Superior temporal gyrus (tissue), 1 donor: ENCODE measurements at regions not wholly inside any gene's neighbourhood (a gene's known extent, or its start where the extent isn't known, plus 50 kb on each side); places are given as distances from the start of the nearest gene placed in this dataset.
"Not testable (repeated sequence)": the region's sequence is repeated elsewhere in the genome, so short reads cannot be mapped to it uniquely, and the experiment has no call there.

Experiments used
- DNase-seq: peaks from one replicate; pipeline ENCODE4 v3.0.0-alpha.2; 2016; ENCODE audit errors: extremely low spot score

DNA sequence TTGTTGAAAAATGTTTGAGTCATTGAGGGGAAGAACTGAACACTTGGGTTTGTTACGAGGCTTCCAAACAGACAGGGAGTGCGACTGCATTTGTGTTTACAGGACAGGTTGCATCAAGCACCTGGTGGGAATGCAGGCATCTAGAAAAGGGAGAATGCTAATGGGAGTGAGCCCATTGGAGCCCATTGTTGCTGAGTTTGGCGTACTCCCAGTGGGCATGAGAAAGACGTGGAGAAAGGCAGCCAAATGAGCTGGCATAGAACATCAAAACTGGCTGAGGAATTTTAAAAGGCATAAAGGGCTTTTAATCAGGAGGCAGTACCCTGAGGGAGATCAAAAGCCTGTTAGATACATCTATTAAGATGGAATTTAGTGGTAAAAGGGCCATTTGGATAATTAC, 171.6 kb upstream of the NPSR1 start:
- peak; percentile 50 for DNase-seq

GRCh38 chr7:34487391-34488115, 170.5 kb upstream of the NPSR1 start:
- no peak for DNase-seq

- no peak for DNase-seq
These were observed 169.3 kb upstream of the NPSR1 start for GRCh38 chr7:34488766-34489165.

- DNase-seq: no peak
These were observed 166.1 kb upstream of the NPSR1 start for GRCh38 chr7:34491899-34492298.

DNA sequence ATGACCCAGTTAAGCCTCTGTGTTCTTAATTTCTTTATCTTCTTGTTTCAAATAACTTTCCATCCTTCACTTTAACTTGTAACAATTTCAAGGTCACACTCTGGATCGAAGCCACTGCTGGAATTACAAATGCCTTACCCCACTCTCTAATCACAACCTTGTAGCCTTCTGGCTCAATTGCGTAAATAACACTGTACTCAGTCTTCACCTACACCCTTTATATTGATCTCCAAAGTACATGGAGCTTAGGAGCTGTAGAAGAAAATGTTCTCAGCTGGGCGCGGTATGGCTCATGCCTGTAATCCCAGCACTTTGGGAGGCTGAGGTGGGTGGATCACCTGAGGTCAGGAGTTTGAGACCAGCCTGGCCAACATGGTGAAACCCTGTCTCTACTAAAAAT, 164.3 kb upstream of the NPSR1 start:
- no peak for DNase-seq

GRCh38 chr7:34497153-34497777, 160.8 kb upstream of the NPSR1 start:
- DNase-seq: no peak

DNA sequence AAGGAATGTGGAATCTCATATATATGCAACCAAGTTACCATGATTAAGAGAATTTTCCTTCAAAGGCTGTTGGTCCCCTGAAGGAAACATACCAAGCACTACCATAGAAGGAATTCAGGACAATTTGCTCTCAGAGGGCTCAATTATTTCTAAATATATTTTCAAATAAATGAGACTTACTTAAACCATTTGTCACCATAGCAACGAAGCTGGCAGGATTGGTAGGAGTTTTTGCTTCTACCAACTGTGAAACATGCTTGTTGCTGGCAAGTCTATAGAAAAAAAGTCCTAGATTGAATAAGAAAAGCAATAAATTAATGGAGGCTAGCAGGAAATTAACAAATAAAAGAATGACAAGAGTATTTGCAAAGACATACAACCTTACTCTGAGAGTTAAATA, 156.9 kb upstream of the NPSR1 start:
- DNase-seq: peak; percentile 46

DNA sequence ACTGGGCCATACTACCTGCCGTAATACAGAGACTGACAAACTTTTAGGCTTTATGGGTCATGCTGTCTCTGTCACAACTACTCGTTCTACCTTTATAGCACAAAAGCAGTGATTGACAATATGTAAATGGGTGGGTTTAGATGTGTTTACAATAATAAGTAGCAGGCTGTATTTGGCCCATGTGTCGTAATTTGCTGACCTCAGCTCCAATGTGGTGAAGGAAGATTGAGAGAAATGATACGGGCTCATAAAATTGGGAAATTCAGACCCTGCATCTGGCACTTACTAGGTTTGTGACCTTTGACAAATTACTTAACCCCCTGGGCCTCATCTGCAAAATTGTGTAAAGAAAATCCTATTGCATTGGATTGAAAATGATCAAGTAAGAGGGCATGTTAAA, 150.8 kb upstream of the NPSR1 start:
- no peak for DNase-seq

GRCh38 chr7:34523226-34523918, 134.6 kb upstream of the NPSR1 start:
- no peak for DNase-seq

DNA sequence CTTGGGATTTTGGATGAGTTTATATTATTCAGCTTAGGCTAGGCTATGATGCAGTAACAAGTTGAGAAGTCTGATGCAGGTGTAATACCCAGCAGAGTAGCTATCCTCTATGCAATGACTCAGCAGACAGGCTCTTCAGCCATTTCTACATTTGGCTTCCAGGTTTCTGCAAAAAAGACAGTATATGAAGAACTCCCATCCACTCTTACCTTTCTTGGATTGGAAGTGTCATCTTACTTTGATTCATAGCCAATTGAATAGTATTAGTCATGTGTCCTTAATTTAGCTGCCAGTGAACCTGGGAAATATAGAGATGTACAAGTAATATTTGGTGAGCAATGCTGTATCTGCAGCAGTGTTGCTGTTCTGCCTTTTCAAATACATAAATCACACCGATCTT, 127.8 kb upstream of the NPSR1 start:
- no peak for DNase-seq

- DNase-seq: no peak
These were observed 119.0 kb upstream of the NPSR1 start for GRCh38 chr7:34539003-34539402.

DNA sequence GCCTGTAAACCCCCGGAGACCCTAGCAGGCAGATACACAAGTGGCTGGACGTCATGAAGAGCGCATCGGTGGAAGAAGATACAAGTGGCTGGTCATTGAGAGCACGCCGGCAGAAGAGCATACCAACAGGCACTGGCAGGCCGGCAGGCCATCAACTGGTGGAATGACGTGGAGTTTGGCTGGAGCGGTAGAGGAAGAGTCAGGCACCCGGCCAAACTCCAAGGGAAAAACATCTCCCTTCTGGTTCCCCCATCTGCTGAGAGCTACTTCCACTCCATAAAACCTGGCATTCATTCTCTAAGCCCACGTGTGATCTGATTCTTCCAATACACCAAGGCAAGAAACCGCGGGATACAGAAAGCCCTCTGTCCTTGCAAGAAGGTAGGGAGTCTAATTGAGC, 113.4 kb upstream of the NPSR1 start:
- no peak for DNase-seq

- DNase-seq: no peak
These were observed 107.0 kb upstream of the NPSR1 start for GRCh38 chr7:34550996-34551395.

GRCh38 chr7:34552502-34552901, 105.5 kb upstream of the NPSR1 start:
- no peak for DNase-seq

DNA sequence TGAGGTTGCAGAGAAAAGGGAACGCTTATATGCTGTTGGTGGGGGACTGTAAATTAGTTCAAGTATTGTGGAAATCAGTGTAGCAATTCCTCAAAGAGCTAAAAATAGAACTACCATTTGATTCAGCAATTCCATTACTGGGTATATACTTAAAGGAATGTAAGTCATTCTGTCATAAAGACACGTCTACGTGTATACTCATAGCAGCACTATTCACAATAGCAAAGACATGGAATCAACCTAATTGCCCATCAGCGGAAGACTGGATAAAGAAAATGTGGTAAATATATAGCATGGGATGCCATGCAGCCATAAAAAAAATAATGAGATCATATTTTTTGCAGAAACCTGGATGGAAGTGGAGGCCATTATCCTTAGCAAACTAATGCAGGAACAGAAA, 100.0 kb upstream of the NPSR1 start:
- no peak for DNase-seq

DNA sequence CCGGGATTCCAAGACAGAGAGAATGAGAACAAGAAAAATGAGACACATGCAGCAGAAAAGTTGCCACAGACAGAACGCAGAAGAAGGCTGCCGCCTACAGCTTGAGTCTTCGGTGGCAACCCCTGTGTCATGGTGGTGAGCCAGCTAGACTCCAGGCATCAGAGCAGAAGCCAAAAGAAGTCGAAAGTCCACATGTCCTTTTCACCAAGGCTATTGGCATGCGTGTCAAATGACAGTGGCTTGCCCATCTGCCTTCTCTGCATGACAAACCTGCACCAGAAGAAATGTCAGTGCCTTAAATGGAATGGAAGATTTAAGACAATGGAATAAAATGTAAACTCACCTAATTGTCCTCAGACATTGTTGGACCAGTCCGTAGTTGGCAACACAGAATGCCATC, 93.9 kb upstream of the NPSR1 start:
- DNase-seq: no peak

GRCh38 chr7:34567906-34568305, 90.1 kb upstream of the NPSR1 start:
- no peak for DNase-seq

DNA sequence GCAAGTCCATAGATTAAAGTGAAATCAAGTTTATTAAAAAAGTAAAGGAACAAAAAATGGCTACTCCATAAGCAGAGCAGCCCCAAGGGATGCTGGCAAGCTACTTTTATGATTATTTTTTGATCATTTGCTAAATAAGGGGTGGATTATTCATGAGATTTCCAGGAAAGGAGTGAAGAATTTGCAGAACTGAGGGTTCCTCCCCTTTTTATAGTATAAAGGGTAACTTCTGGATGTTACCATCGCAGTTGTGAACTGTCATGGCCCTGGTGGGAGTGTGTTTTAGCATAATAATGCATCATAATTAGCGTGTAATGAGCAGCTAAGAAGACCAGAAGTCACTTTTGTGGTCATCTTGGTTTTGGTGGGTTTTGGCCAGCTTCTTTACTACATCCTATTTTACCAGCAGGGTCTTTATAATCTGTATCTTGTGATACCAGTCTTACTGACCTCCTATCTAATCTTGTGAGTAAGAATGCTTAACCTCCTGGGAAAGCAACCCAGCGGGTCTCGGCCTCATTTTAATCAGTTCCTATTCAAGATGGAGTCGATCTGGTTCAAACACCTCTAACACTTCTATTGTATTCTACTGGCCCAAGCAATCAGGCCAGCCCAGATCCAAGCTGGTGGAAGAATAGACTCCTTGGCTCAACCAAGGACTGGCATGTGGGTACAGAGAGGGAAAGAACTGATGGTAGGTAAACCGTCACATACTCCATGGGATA, 87.9 kb upstream of the NPSR1 start:
- DNase-seq: no peak

GRCh38 chr7:34575006-34575405, 83.0 kb upstream of the NPSR1 start:
- DNase-seq: no peak

DNA sequence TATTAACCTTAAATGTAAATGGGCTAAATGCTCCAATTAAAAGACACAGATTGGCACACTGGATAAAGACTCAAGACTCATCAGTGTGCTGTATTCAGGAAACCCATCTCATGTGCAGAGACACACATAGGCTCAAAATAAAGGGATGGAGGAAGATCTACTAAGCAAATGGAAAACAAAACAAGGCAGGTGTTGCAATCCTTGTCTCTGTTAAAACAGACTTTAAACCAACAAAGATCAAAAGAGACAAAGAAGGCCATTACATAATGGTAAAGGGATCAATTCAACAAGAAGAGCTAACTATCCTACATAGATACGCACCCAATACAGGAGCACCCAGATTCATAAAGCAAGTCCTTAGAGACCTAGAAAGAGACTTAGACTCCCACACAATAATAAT, 80.1 kb upstream of the NPSR1 start:
- DNase-seq: not testable (repeated sequence)

GRCh38 chr7:34581698-34582097, 76.3 kb upstream of the NPSR1 start:
- not testable (repeated sequence) for DNase-seq

DNA sequence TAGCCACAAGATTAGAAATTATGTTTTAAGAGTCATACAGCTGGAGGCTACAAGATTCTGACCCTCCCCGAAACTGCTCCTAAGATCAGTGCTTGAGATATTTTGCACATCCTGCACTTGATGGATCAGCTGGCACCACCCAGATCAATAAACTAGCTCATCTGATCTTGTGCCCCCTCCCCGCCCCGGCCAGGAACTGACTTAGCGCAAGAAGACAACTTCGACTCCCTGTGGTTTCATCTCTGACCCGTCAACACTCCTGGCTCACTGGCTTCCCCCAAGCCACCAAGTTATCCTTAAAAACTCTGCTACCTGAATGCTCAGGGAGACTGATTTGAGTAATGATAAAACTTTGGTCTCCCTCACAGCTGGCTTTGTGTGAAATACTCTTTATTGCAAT, 73.5 kb upstream of the NPSR1 start:
- no peak for DNase-seq

- no peak for DNase-seq
These were observed 61.1 kb upstream of the NPSR1 start for GRCh38 chr7:34596887-34597286.
